OCI-LY1 (cell line): ENCODE measurements at regions not wholly inside any gene's neighbourhood (a gene's known extent, or its start where the extent isn't known, plus 50 kb on each side); places are given as distances from the start of the nearest gene placed in this dataset.

Source experiments
- H2AFZ ChIP-seq: fragments of 200-600 bp; sonication (generic), shearing (Covaris generic); 2 replicates; pipeline ENCODE4 v1.6.0; 2014; ENCODE audit warnings: antibody characterized with exemption, mild to moderate bottlenecking, low read length
- H3F3A ChIP-seq: fragments of 200-600 bp; sonication (generic), shearing (Covaris generic); 2 replicates; pipeline ENCODE4 v1.6.0; 2014; ENCODE audit warnings: mild to moderate bottlenecking, antibody characterized with exemption, low read length, moderate library complexity; ENCODE audit not compliant: insufficient read depth
- H3K27ac ChIP-seq: fragments of 200-600 bp; sonication (generic); 2 replicates; pipeline ENCODE4 v1.5.1; 2014; ENCODE audit warnings: low read length, mixed run types, mild to moderate bottlenecking, low read depth; ENCODE audit not compliant: poor library complexity, severe bottlenecking
- H3K27me3 ChIP-seq: fragments of 200-600 bp; sonication (generic); 2 replicates; pipeline ENCODE4 v1.6.0; 2014; ENCODE audit warnings: antibody characterized with exemption, mild to moderate bottlenecking, low read length, moderate library complexity; ENCODE audit not compliant: insufficient read depth
- H3K36me3 ChIP-seq: fragments of 200-600 bp; sonication (generic); 2 replicates; pipeline ENCODE4 v1.6.1; 2014; ENCODE audit warnings: mild to moderate bottlenecking, antibody characterized with exemption, low read length, moderate library complexity, mixed read lengths; ENCODE audit not compliant: insufficient read depth
- H3K4me1 ChIP-seq: fragments of 200-600 bp; sonication (generic); 2 replicates; pipeline ENCODE4 v1.5.1; 2014; ENCODE audit warnings: mild to moderate bottlenecking, low read length, moderate library complexity; ENCODE audit not compliant: insufficient read depth, severe bottlenecking
- H3K4me2 ChIP-seq: fragments of 200-600 bp; sonication (generic), shearing (Covaris generic); 2 replicates; pipeline ENCODE4 v1.6.1; 2014; ENCODE audit warnings: low read length
- H3K4me3 ChIP-seq: fragments of 200-600 bp; sonication (generic); 2 replicates; pipeline ENCODE4 v1.5.1; 2014; ENCODE audit warnings: low read length, low read depth, mild to moderate bottlenecking, mixed read lengths; ENCODE audit not compliant: poor library complexity, severe bottlenecking
- H3K79me2 ChIP-seq: fragments of 200-600 bp; shearing (Covaris generic); 2 replicates; pipeline ENCODE4 v1.6.1; 2016; ENCODE audit warnings: mixed run types, low read length, mixed read lengths; ENCODE audit not compliant: insufficient read depth
- H3K9ac ChIP-seq: fragments of 200-600 bp; sonication (generic), shearing (Covaris generic); 2 replicates; pipeline ENCODE4 v1.6.1; 2014; ENCODE audit warnings: mild to moderate bottlenecking, low read length, mixed read lengths
- H3K9me2 ChIP-seq: fragments of 200-600 bp; sonication (generic), shearing (Covaris generic); 2 replicates; pipeline ENCODE4 v1.6.1; 2014; ENCODE audit warnings: low read depth, mild to moderate bottlenecking, low read length, mixed read lengths
- H3K9me3 ChIP-seq: fragments of 200-600 bp; shearing (Covaris generic); 2 replicates; pipeline ENCODE4 v1.6.1; 2014; ENCODE audit warnings: low read length, mixed read lengths
- H4K20me1 ChIP-seq: fragments of 200-600 bp; sonication (generic), shearing (Covaris generic); 2 replicates; pipeline ENCODE4 v1.6.0; 2016; ENCODE audit warnings: mild to moderate bottlenecking, low read length; ENCODE audit not compliant: insufficient read depth
- CTCF ChIP-seq: fragments of 200-600 bp; sonication (generic), shearing (Covaris generic); IDR thresholded peaks from 2 replicates; pipeline ENCODE4 v1.5.1; 2017; ENCODE audit warnings: mild to moderate bottlenecking, antibody characterized with exemption, low read length, moderate library complexity, mixed read lengths
- EZH2 ChIP-seq: fragments of 200-600 bp; sonication (generic), shearing (Covaris generic); IDR thresholded peaks from 2 replicates; pipeline ENCODE4 v1.8.0; 2017; ENCODE audit warnings: borderline replicate concordance, mixed run types, mild to moderate bottlenecking, antibody characterized with exemption, low read length, moderate library complexity, mixed read lengths

- H3K4me1 ChIP-seq, result no peaks in the 10 kb centered on the region
- H4K20me1 ChIP-seq, result no peaks in the 10 kb centered on the region
- H3K9me3 ChIP-seq, result no peaks in the 10 kb centered on the region
- H3F3A ChIP-seq, result no peaks in the 10 kb centered on the region
- H3K27me3 ChIP-seq, result no peaks in the 10 kb centered on the region
- no peak for TF ChIP-seq CTCF
- TF ChIP-seq EZH2, result no peak
- no peak overlapping the region for H3K9ac ChIP-seq
- H3K79me2 ChIP-seq, result no peaks in the 10 kb centered on the region
- no peak overlapping the region for H3K4me3 ChIP-seq
- H3K27ac ChIP-seq, result no peak overlapping the region
- no peak overlapping the region for H3K4me2 ChIP-seq
- no peak overlapping the region for H2AFZ ChIP-seq
- no peaks in the 10 kb centered on the region for H3K36me3 ChIP-seq
- no peaks in the 10 kb centered on the region for H3K9me2 ChIP-seq
Measured at GRCh38 chr10:61321041-61321857, 131.9 kb downstream of the TMEM26 start.

- Histone ChIP-seq H3K4me2 (no peak overlapping the region), H3F3A (no peaks in the 10 kb centered on the region), H2AFZ (no peak overlapping the region), H3K79me2 (no peaks in the 10 kb centered on the region), H3K9me2 (no peaks in the 10 kb centered on the region), H3K27ac (no peak overlapping the region), H3K27me3 (no peaks in the 10 kb centered on the region), H3K4me1 (no peaks in the 10 kb centered on the region), H4K20me1 (no peaks in the 10 kb centered on the region), H3K36me3 (no peaks in the 10 kb centered on the region), H3K4me3 (no peak overlapping the region), H3K9me3 (no peaks in the 10 kb centered on the region), H3K9ac (no peak overlapping the region)
- TF ChIP-seq EZH2, result no peak
- no peak for TF ChIP-seq CTCF
Measured at GRCh38 chr10:61320257-61320587, 133.0 kb downstream of the TMEM26 start.

- no peak overlapping the region for H3K4me3 ChIP-seq
- no peak overlapping the region for H3K4me2 ChIP-seq
- no peaks in the 10 kb centered on the region for H3K4me1 ChIP-seq
- no peak overlapping the region for H3K9ac ChIP-seq
- no peaks in the 10 kb centered on the region for H4K20me1 ChIP-seq
- H3K27me3 ChIP-seq, result no peaks in the 10 kb centered on the region
- no peak overlapping the region for H3K27ac ChIP-seq
- no peak for TF ChIP-seq CTCF
- TF ChIP-seq EZH2, result no peak
- H3K9me2 ChIP-seq, result no peaks in the 10 kb centered on the region
- no peaks in the 10 kb centered on the region for H3K9me3 ChIP-seq
- H3F3A ChIP-seq, result no peaks in the 10 kb centered on the region
- H3K36me3 ChIP-seq, result no peaks in the 10 kb centered on the region
- no peaks in the 10 kb centered on the region for H3K79me2 ChIP-seq
- H2AFZ ChIP-seq, result no peak overlapping the region
Measured at GRCh38 chr10:61319386-61320256, 133.6 kb downstream of the TMEM26 start.
